H1 (cell line): ENCODE measurements at regions not wholly inside any gene's neighbourhood (a gene's known extent, or its start where the extent isn't known, plus 50 kb on each side); places are given as distances from the start of the nearest gene placed in this dataset.

Source experiments
- CTCF ChIA-PET: fragments of 300-600 bp; sonication (Branson Sonifier 250); formaldehyde crosslinking; loops from one replicate; lab custom pipeline; 2021; ENCODE audit not compliant: partially characterized antibody; lab: Charles Lee
- POLR2A ChIA-PET: fragments of 300-600 bp; sonication (Branson Sonifier 250); formaldehyde crosslinking; loops from one replicate; lab custom pipeline; 2021; ENCODE audit warnings: inconsistent platforms; ENCODE audit not compliant: partially characterized antibody; lab: Charles Lee
- DNase-seq, 2 experiments: peaks; one replicate each; pipeline versions ENCODE4 v3.0.0 to v3.0.0-alpha.2; 2010 to 2022; ENCODE audit warnings: low spot score in 2 of 2, low read depth in 1 of 2, mixed read lengths in 1 of 2
- FAIRE-seq: peaks from 2 replicates; lab custom pipeline; 2011; peaks lifted over from hg19 to GRCh38; lab: Jason Lieb, UNC
- H2AFZ ChIP-seq: 2 replicates; pipeline ENCODE4 v1.8.1; 2012; ENCODE audit warnings: low read length, inconsistent platforms
- H2AK5ac ChIP-seq: 2 replicates; pipeline ENCODE4 v1.6.1; 2013; ENCODE audit warnings: low read depth, low read length
- H2BK120ac ChIP-seq: replicated peaks from 2 replicates; pipeline ENCODE3; 2013; ENCODE audit warnings: low read depth, low read length, inconsistent platforms
- H2BK12ac ChIP-seq: 2 replicates; pipeline ENCODE4 v1.6.1; 2013; ENCODE audit warnings: low read depth, low read length
- H2BK15ac ChIP-seq: 2 replicates; pipeline ENCODE4 v1.6.1; 2013; ENCODE audit warnings: low read length
- H2BK20ac ChIP-seq: 2 replicates; pipeline ENCODE4 v1.6.1; 2013; ENCODE audit warnings: low read length
- H2BK5ac ChIP-seq: 2 replicates; pipeline ENCODE4 v1.6.1; 2013; ENCODE audit warnings: low read depth, low read length
- H3K14ac ChIP-seq: 2 replicates; pipeline ENCODE4 v1.6.1; 2013; ENCODE audit warnings: inconsistent platforms; ENCODE audit not compliant: insufficient read length
- H3K18ac ChIP-seq: 2 replicates; pipeline ENCODE4 v1.6.1; 2013; ENCODE audit warnings: low read length; ENCODE audit errors: extremely low read depth
- H3K23ac ChIP-seq: 2 replicates; pipeline ENCODE4 v1.6.1; 2013; ENCODE audit warnings: inconsistent platforms; ENCODE audit not compliant: insufficient read length
- H3K23me2 ChIP-seq: 2 replicates; pipeline ENCODE4 v1.6.1; 2013; ENCODE audit warnings: low read depth, low read length
- H3K27ac ChIP-seq: 2 replicates; pipeline ENCODE4 v1.6.1; 2011; ENCODE audit warnings: low read depth, low read length, inconsistent platforms
- H3K27me3 ChIP-seq, 4 experiments: replicated peaks in 1 of 4; 1 replicate in 1 of 4; 2 replicates in 3 of 4; pipeline versions ENCODE4 v1.6.1 to v1.8.1; 2011 to 2013; ENCODE audit warnings: low read length in 3 of 4, mild to moderate bottlenecking in 3 of 4, inconsistent platforms in 2 of 4, mixed read lengths in 2 of 4, moderate library complexity in 1 of 4; ENCODE audit not compliant: control insufficient read depth in 3 of 4, insufficient read depth in 3 of 4; ENCODE audit errors: extremely low read depth in 1 of 4
- H3K36me3 ChIP-seq, 4 experiments: 2 replicates each; pipeline versions ENCODE4 v1.6.1 to v1.8.1; 2011 to 2013; ENCODE audit warnings: mild to moderate bottlenecking in 4 of 4, low read length in 3 of 4, moderate library complexity in 2 of 4, control low read depth in 1 of 4, inconsistent platforms in 1 of 4; ENCODE audit not compliant: insufficient read depth in 4 of 4, control insufficient read depth in 2 of 4
- H3K4ac ChIP-seq: replicated peaks from 2 replicates; pipeline ENCODE3; 2013; ENCODE audit warnings: low read length, low read depth, mixed read lengths, inconsistent platforms; ENCODE audit not compliant: insufficient read length
- H3K4me1 ChIP-seq, 4 experiments: replicated peaks in 1 of 4; 1 replicate in 1 of 4; 2 replicates in 3 of 4; pipeline versions ENCODE4 v1.6.1 to v1.8.1; 2011 to 2013; ENCODE audit warnings: low read length in 3 of 4, inconsistent platforms in 2 of 4, mixed read lengths in 1 of 4; ENCODE audit not compliant: insufficient read depth in 4 of 4, control insufficient read depth in 3 of 4
- H3K4me2 ChIP-seq, 2 experiments: 2 replicates each; pipeline versions ENCODE4 v1.6.1 to v1.8.1; 2011 to 2013; ENCODE audit warnings: low read depth in 2 of 2, low read length in 2 of 2, control low read depth in 1 of 2, inconsistent platforms in 1 of 2, mild to moderate bottlenecking in 1 of 2; ENCODE audit not compliant: insufficient read depth in 1 of 2
- H3K4me3 ChIP-seq, 4 experiments: fragments of 200-600, 300-600 bp in 1 of 4; sonication (generic), shearing (Covaris generic), sonication (Bioruptor Twin) in 1 of 4; 2 replicates each; pipeline versions ENCODE4 v1.5.1 to v1.8.1; 2011 to 2016; ENCODE audit warnings: low read length in 4 of 4, low read depth in 3 of 4, control low read depth in 2 of 4, inconsistent platforms in 2 of 4, mild to moderate bottlenecking in 2 of 4, mixed read lengths in 1 of 4, moderate library complexity in 1 of 4; ENCODE audit not compliant: insufficient read depth in 2 of 4; ENCODE audit errors: extremely low read depth in 1 of 4
- H3K56ac ChIP-seq: replicated peaks from 2 replicates; pipeline ENCODE3; 2013; ENCODE audit warnings: low read depth, mild to moderate bottlenecking, mixed read lengths, low read length, inconsistent platforms; ENCODE audit not compliant: insufficient read length
- H3K79me1 ChIP-seq: 2 replicates; pipeline ENCODE4 v1.6.1; 2013; ENCODE audit warnings: low read depth, low read length, control low read depth
- H3K79me2 ChIP-seq, 2 experiments: 2 replicates each; pipeline versions ENCODE4 v1.6.1 to v1.8.1; 2012 to 2013; ENCODE audit warnings: low read length in 2 of 2, mild to moderate bottlenecking in 2 of 2, inconsistent platforms in 1 of 2; ENCODE audit not compliant: insufficient read depth in 2 of 2, control insufficient read depth in 1 of 2
- H3K9ac ChIP-seq, 4 experiments: replicated peaks in 1 of 4; 1 replicate in 1 of 4; 2 replicates in 3 of 4; pipeline versions ENCODE4 v1.6.1 to v1.8.1; 2011 to 2013; ENCODE audit warnings: low read depth in 3 of 4, low read length in 3 of 4, control low read depth in 2 of 4, mild to moderate bottlenecking in 2 of 4, moderate library complexity in 2 of 4, inconsistent platforms in 1 of 4; ENCODE audit errors: extremely low read depth in 1 of 4
- H3K9me3 ChIP-seq, 2 experiments: 2 replicates each; pipeline versions ENCODE4 v1.6.1 to v1.8.1; 2012 to 2013; ENCODE audit warnings: mild to moderate bottlenecking in 2 of 2, moderate library complexity in 2 of 2, control low read depth in 1 of 2, inconsistent platforms in 1 of 2, low read depth in 1 of 2, low read length in 1 of 2, mixed read lengths in 1 of 2; ENCODE audit not compliant: insufficient read depth in 2 of 2
- H4K20me1 ChIP-seq, 2 experiments: replicated peaks in 1 of 2; 2 replicates each; pipeline versions ENCODE3 to v1.8.1; 2011 to 2013; ENCODE audit warnings: inconsistent platforms in 2 of 2, low read length in 2 of 2, mild to moderate bottlenecking in 1 of 2; ENCODE audit not compliant: insufficient read depth in 2 of 2, control insufficient read depth in 1 of 2
- H4K5ac ChIP-seq: 2 replicates; pipeline ENCODE4 v1.6.1; 2013; ENCODE audit warnings: low read length, low read depth, mixed read lengths, inconsistent platforms; ENCODE audit not compliant: insufficient read length
- H4K8ac ChIP-seq: 2 replicates; pipeline ENCODE4 v1.8.0; 2013; ENCODE audit warnings: mild to moderate bottlenecking, moderate library complexity, low read length, inconsistent platforms; ENCODE audit not compliant: insufficient read depth; ENCODE audit errors: extremely low read depth
- H4K91ac ChIP-seq: replicated peaks from 2 replicates; pipeline ENCODE3; 2013; ENCODE audit warnings: low read length, mixed read lengths, inconsistent platforms; ENCODE audit not compliant: insufficient read length
- ASH2L ChIP-seq: fragments of 200-600, 300-600 bp; sonication (generic); IDR thresholded peaks from one replicate; pipeline ENCODE4 v1.7.1; 2017; ENCODE audit warnings: low read length
- CREB1 ChIP-seq: IDR thresholded peaks from 2 replicates; pipeline ENCODE4 v1.6.1; 2012; ENCODE audit warnings: inconsistent platforms
- FOSL1 ChIP-seq: IDR thresholded peaks from 2 replicates; pipeline ENCODE4 v1.6.1; 2011; ENCODE audit warnings: mild to moderate bottlenecking, low read depth, low read length, moderate library complexity; ENCODE audit not compliant: insufficient read depth
- JUND ChIP-seq: IDR thresholded peaks from 2 replicates; pipeline ENCODE4 v1.6.1; 2011; ENCODE audit warnings: mild to moderate bottlenecking, improper control_type of control experiment, low read length
- KDM1A ChIP-seq: fragments of 200-600, 300-600 bp; sonication (generic); IDR thresholded peaks from 2 replicates; pipeline ENCODE4 v1.7.1; 2016; ENCODE audit warnings: mild to moderate bottlenecking, low read length, borderline replicate concordance
- MAFK ChIP-seq: IDR thresholded peaks from 2 replicates; pipeline ENCODE4 v1.6.1; 2012; ENCODE audit warnings: low read depth, mild to moderate bottlenecking, improper control_type of control experiment, low read length
- RAD21 ChIP-seq, 2 experiments: IDR thresholded peaks in 1 of 2; conservative IDR thresholded peaks in 1 of 2; 2 replicates each; pipeline ENCODE4 v1.6.1; 2011; ENCODE audit warnings: low read depth in 2 of 2, low read length in 2 of 2, improper control_type of control experiment in 1 of 2, inconsistent platforms in 1 of 2, mild to moderate bottlenecking in 1 of 2, moderate library complexity in 1 of 2
- RBBP5 ChIP-seq: IDR thresholded peaks from 2 replicates; pipeline ENCODE4 v1.7.1; 2012; ENCODE audit warnings: low read depth, mild to moderate bottlenecking, inconsistent platforms, low read length, moderate library complexity, borderline replicate concordance
- RXRA ChIP-seq: IDR thresholded peaks from 2 replicates; pipeline ENCODE4 v1.6.1; 2011; ENCODE audit warnings: low read depth, mild to moderate bottlenecking, low read length, moderate library complexity; ENCODE audit not compliant: insufficient read depth
- SAP30 ChIP-seq: fragments of 300-600 bp; sonication (generic); IDR thresholded peaks from 2 replicates; pipeline ENCODE4 v1.7.1; 2012; ENCODE audit warnings: low read length, moderate library complexity, mild to moderate bottlenecking, inconsistent platforms; ENCODE audit not compliant: insufficient read depth, insufficient replicate concordance
- SIN3A ChIP-seq, 2 experiments: IDR thresholded peaks in 1 of 2; conservative IDR thresholded peaks in 1 of 2; 2 replicates each; pipeline ENCODE4 v1.6.1; 2011 to 2012; ENCODE audit warnings: low read length in 2 of 2, improper control_type of control experiment in 1 of 2, low read depth in 1 of 2, mild to moderate bottlenecking in 1 of 2
- SIX5 ChIP-seq: IDR thresholded peaks from 2 replicates; pipeline ENCODE4 v1.6.1; 2011; ENCODE audit warnings: mild to moderate bottlenecking, low read depth, low read length
- SP2 ChIP-seq: IDR thresholded peaks from 2 replicates; pipeline ENCODE4 v1.6.1; 2012; ENCODE audit warnings: mild to moderate bottlenecking, low read length, inconsistent platforms
- USF2 ChIP-seq: IDR thresholded peaks from 2 replicates; pipeline ENCODE4 v1.6.1; 2011; ENCODE audit warnings: low read length, improper control_type of control experiment
- WGBS, 2 experiments: shearing (Covaris generic) in 1 of 2; methylation state at CpG; one replicate each; pipeline versions ENCODE4 v1.1.6 to v1.1.7; 2013 to 2015; ENCODE audit warnings: low lambda C conversion rate in 2 of 2, mixed read lengths in 2 of 2, inconsistent platforms in 1 of 2, low coverage in 1 of 2, missing lambda C conversion rate in 1 of 2; ENCODE audit not compliant: insufficient replicate concordance in 2 of 2, insufficient coverage in 1 of 2, insufficient read length in 1 of 2; ENCODE audit errors: extremely low coverage in 1 of 2, missing lambda C conversion rate in 1 of 2; 5-methylcytosine and 5-hydroxymethylcytosine counted together

GRCh38 chr6:40128127-40128526, 193.9 kb upstream of the MOCS1 start:
- no peak overlapping the region for H4K5ac ChIP-seq
- H3K9ac ChIP-seq = no peak overlapping the region
- no peaks in the 10 kb centered on the region for H3K36me3 ChIP-seq
- H3K4me2 ChIP-seq = no peak overlapping the region
- 0 out of 4 replicates have a peak, but pooled peaks cover 0 to 4% of the 10 kb centered on the region in 2 experiments for H3K9me3 ChIP-seq
- H4K8ac ChIP-seq = no peak overlapping the region
- no peak overlapping the region for H3K4me3 ChIP-seq
- no peak for FAIRE-seq
- H4K91ac ChIP-seq = no peak overlapping the region
- H3K4ac ChIP-seq = no peak overlapping the region
- H2BK20ac ChIP-seq = no peak overlapping the region
- no peaks in the 10 kb centered on the region for H4K20me1 ChIP-seq
- H2BK12ac ChIP-seq = no peak overlapping the region
- no peak overlapping the region for H2AK5ac ChIP-seq
- no peak overlapping the region for H2BK15ac ChIP-seq
- H2BK5ac ChIP-seq = no peak overlapping the region
- no peak overlapping the region for H3K14ac ChIP-seq
- ChIA-PET CTCF (interaction anchor here (0.6 kb wide), 1 partner anchor 25 kb away, joined by 3 read pairs; no protein-coding TSS in a partner anchor), POLR2A (no interaction called here)
- no peak overlapping the region for H3K56ac ChIP-seq
- H3K18ac ChIP-seq = no peak overlapping the region
- no peaks in the 10 kb centered on the region for H3K79me2 ChIP-seq
- H3K4me1 ChIP-seq = no peaks in the 10 kb centered on the region
- H3K23ac ChIP-seq = no peak overlapping the region
- no peaks in the 10 kb centered on the region for H3K79me1 ChIP-seq
- no peaks in the 10 kb centered on the region for H3K27me3 ChIP-seq
- DNase-seq = no peak
- H2BK120ac ChIP-seq = no peak overlapping the region
- no peak overlapping the region for H3K27ac ChIP-seq
- H2AFZ ChIP-seq = no peak overlapping the region
- H3K23me2 ChIP-seq = no peaks in the 10 kb centered on the region
- 95% methylated on average over 2 of the region's 2 CpGs; no CpG with 5 or more reads in 1 of the 2 experiments for WGBS, 2 experiments
- TF ChIP-seq SIX5 = no peak
- TF ChIP-seq FOSL1 = no peak
- TF ChIP-seq JUND = no peak
- TF ChIP-seq SAP30 = no peak
- TF ChIP-seq SP2 = no peak
- no peak for TF ChIP-seq RBBP5
- TF ChIP-seq RAD21 (IDR thresholded peaks at IDR 0.05 in 1 of 2, conservative IDR thresholded peaks at IDR 0.05 in 1 of 2; ENCODE audit: low read depth in 2 of 2, low read length in 2 of 2) = no peak
- no peak for TF ChIP-seq RXRA
- no peak for TF ChIP-seq MAFK
- no peak for TF ChIP-seq USF2
- no peak for TF ChIP-seq KDM1A
- no peak for TF ChIP-seq ASH2L
- TF ChIP-seq CREB1 = no peak
- no peak for TF ChIP-seq SIN3A (conservative IDR thresholded peaks at IDR 0.05 in 1 of 2, IDR thresholded peaks at IDR 0.05 in 1 of 2; ENCODE audit: low read depth in 1 of 2, low read length in 2 of 2)
